ENCODE measurements at regions not wholly inside any gene's neighbourhood (a gene's known extent, or its start where the extent isn't known, plus 50 kb on each side); places are given as distances from the start of the nearest gene placed in this dataset.

DNA sequence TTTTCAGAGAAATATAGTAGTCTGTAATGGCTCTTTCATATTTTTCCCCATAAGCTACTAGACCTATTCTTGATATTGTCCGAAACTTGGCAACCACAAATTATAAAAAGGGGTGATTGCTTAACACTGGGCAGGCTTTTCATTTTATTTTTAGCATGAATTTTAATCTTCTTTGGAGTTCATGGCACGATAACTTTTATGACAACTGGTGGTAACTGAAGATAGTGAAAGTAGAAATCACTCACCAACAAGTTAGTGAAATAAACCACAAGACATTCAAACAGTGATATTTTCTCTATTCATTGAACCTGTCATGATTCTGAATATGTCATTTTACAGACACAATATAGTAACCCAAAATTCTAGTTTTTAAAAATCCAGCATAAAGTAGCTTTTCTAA is 213.9 kb downstream of the PRDM9 start:
- ChIA-PET SMC1A (ENCODE audit: uncharacterized antibody, unreplicated experiment) (no interaction called here), POLR2A (no interaction called here), RAD21 (ENCODE audit: unreplicated experiment) (interaction anchor here (0.6 kb wide), 1 partner anchor 42 kb away, joined by 5 read pairs; no protein-coding TSS in a partner anchor), CTCF (no interaction called here)
- no peaks in the 10 kb centered on the region for H3K79me2 ChIP-seq (ENCODE audit: control insufficient read depth, insufficient read depth, low read length)
- intact Hi-C loops (cut with micrococcal nuclease; ENCODE audit: unreplicated experiment), result no loop called here
- no peaks in the 10 kb centered on the region for H3K27me3 ChIP-seq (replicated peaks in 1 of 2; ENCODE audit: control insufficient read depth in 2 of 2, insufficient read depth in 2 of 2, low read length in 1 of 2)
- H3K27ac ChIP-seq (ENCODE audit: control insufficient read depth, insufficient read depth), result no peak overlapping the region
- 12% methylated on average over 2 of the region's 2 CpGs for WGBS (ENCODE audit: insufficient coverage, insufficient replicate concordance, low lambda C conversion rate, missing lambda C conversion rate)
- TF ChIP-seq GATAD2B (conservative IDR thresholded peaks at IDR 0.05; ENCODE audit: low read depth), result no peak
- no peak for TF ChIP-seq POLR2AphosphoS5 (IDR thresholded peaks at IDR 0.05; ENCODE audit: low read length)
- TF ChIP-seq STAT1 (conservative IDR thresholded peaks at IDR 0.05), result no peak
- TF ChIP-seq HDGF (IDR thresholded peaks at IDR 0.05), result no peak
- TF ChIP-seq SUZ12 (IDR thresholded peaks at IDR 0.05; ENCODE audit: unreplicated experiment), result no peak
- TF ChIP-seq POU2F2 (IDR thresholded peaks at IDR 0.05; ENCODE audit: borderline replicate concordance, low read depth, low read length), result no peak
- TF ChIP-seq MTA3 (IDR thresholded peaks at IDR 0.05; ENCODE audit: borderline replicate concordance, low read length), result no peak
- no peak for TF ChIP-seq NR2C2 (IDR thresholded peaks at IDR 0.05; ENCODE audit: borderline replicate concordance, control insufficient read depth, insufficient read length, low read depth)
- TF ChIP-seq NR2F1 (conservative IDR thresholded peaks at IDR 0.05), result no peak
- no peak overlapping the region for H2AFZ ChIP-seq (ENCODE audit: control insufficient read depth, low read depth, low read length)
- no peak overlapping the region for H3K4me3 ChIP-seq
- H3K36me3 ChIP-seq (ENCODE audit: control insufficient read depth in 2 of 2, insufficient read depth in 2 of 2, low read length in 1 of 2), result no peaks in the 10 kb centered on the region
- H3K9ac ChIP-seq (ENCODE audit: control insufficient read depth, insufficient read depth, low read length), result no peak overlapping the region
- H3K4me1 ChIP-seq (ENCODE audit: control insufficient read depth, insufficient read depth, low read length), result no peaks in the 10 kb centered on the region
- DNase-seq (ENCODE audit: low read depth, low spot score) (no peak), ATAC-seq (peak; percentile 68), FAIRE-seq (no peak)
- H3K9me3 ChIP-seq (replicated peaks; ENCODE audit: control insufficient read depth, insufficient read depth, low read length), result no peaks in the 10 kb centered on the region
- H3K4me2 ChIP-seq (ENCODE audit: control insufficient read depth, insufficient read depth), result 0 out of 2 replicates have a peak overlapping the region, but pooled peaks have one; percentile 17
- no peaks in the 10 kb centered on the region for H4K20me1 ChIP-seq (ENCODE audit: control insufficient read depth, insufficient read depth)
- in situ Hi-C loops (cut with MboI), result no loop called here
- no TSS peak for BruUV-seq (replicated peaks)

- H3K4me3 ChIP-seq, result no peak overlapping the region
- intact Hi-C loops (cut with micrococcal nuclease; ENCODE audit: unreplicated experiment) (no loop called here), in situ Hi-C loops (cut with MboI) (no loop called here)
- no peak overlapping the region for H2AFZ ChIP-seq (ENCODE audit: control insufficient read depth, low read depth, low read length)
- no peaks in the 10 kb centered on the region for H4K20me1 ChIP-seq (ENCODE audit: control insufficient read depth, insufficient read depth)
- SMC1A ChIA-PET (ENCODE audit: uncharacterized antibody, unreplicated experiment), result interaction anchor here (1.4 kb wide), 1 partner anchor 9 kb away, joined by 5 read pairs; no protein-coding TSS in a partner anchor
- no peaks in the 10 kb centered on the region for H3K9me3 ChIP-seq (replicated peaks; ENCODE audit: control insufficient read depth, insufficient read depth, low read length)
- POLR2A ChIA-PET, result no interaction called here
- H3K9ac ChIP-seq (ENCODE audit: control insufficient read depth, insufficient read depth, low read length), result no peak overlapping the region
- BruUV-seq (replicated peaks), result no TSS peak
- DNase-seq (ENCODE audit: low read depth, low spot score) (no peak), FAIRE-seq (no peak), ATAC-seq (no peak)
- H3K4me2 ChIP-seq (ENCODE audit: control insufficient read depth, insufficient read depth), result no peak overlapping the region
- H3K27ac ChIP-seq (ENCODE audit: control insufficient read depth, insufficient read depth), result no peak overlapping the region
- WGBS (ENCODE audit: insufficient coverage, insufficient replicate concordance, low lambda C conversion rate, missing lambda C conversion rate), result 54% methylated on average over 4 of the region's 4 CpGs
- H3K27me3 ChIP-seq (replicated peaks in 1 of 2; ENCODE audit: control insufficient read depth in 2 of 2, insufficient read depth in 2 of 2, low read length in 1 of 2), result no peaks in the 10 kb centered on the region
- RAD21 ChIA-PET (ENCODE audit: unreplicated experiment), result no interaction called here
- no peaks in the 10 kb centered on the region for H3K79me2 ChIP-seq (ENCODE audit: control insufficient read depth, insufficient read depth, low read length)
- no peaks in the 10 kb centered on the region for H3K4me1 ChIP-seq (ENCODE audit: control insufficient read depth, insufficient read depth, low read length)
- CTCF ChIA-PET, result no interaction called here
- no peaks in the 10 kb centered on the region for H3K36me3 ChIP-seq (ENCODE audit: control insufficient read depth in 2 of 2, insufficient read depth in 2 of 2, low read length in 1 of 2)
- no peak for TF ChIP-seq ATF3 (IDR thresholded peaks at IDR 0.05; ENCODE audit: borderline replicate concordance, extremely low read depth, low read depth, low read length)
- TF ChIP-seq EP300 (IDR thresholded peaks at IDR 0.05; ENCODE audit: borderline replicate concordance in 1 of 2, control insufficient read depth in 1 of 2, low read depth in 2 of 2, low read length in 2 of 2), result no peak
- no peak for TF ChIP-seq SIX5 (IDR thresholded peaks at IDR 0.05; ENCODE audit: low read depth, low read length, severe bottlenecking)
- no peak for TF ChIP-seq PML (IDR thresholded peaks at IDR 0.05; ENCODE audit: low read length)
- no peak for TF ChIP-seq NKRF (conservative IDR thresholded peaks at IDR 0.05)
- no peak for TF ChIP-seq IRF4 (IDR thresholded peaks at IDR 0.05; ENCODE audit: low read depth, low read length)
Measured at GRCh38 chr5:23727271-23727670, 219.9 kb downstream of the PRDM9 start.

Data from GM12878 (cell line).